ENCODE measurements at regions not wholly inside any gene's neighbourhood (a gene's known extent, or its start where the extent isn't known, plus 50 kb on each side); places are given as distances from the start of the nearest gene placed in this dataset.

DNA sequence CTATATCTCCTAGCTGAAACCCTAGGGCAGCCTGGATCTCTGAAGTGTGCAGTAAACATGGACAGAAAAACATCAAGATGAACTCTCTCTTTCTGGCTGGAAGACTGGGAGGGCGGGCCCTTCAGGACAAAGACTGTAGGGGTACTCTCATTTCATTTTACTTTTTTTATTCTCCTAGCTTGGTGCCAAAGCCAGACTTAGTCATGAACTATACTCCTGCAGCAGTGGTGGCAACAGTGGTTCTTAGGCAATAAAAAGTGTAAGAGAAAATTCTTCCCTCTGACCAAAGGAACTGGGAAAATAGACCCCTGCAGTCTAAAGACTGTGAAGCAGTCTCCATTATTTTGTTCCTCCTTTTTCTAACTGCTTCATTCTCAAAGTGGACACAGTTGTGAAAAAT, 213.8 kb upstream of the JUN start:
- peak; percentile 15 for DNase-seq (ENCODE audit: low spot score)

DNA sequence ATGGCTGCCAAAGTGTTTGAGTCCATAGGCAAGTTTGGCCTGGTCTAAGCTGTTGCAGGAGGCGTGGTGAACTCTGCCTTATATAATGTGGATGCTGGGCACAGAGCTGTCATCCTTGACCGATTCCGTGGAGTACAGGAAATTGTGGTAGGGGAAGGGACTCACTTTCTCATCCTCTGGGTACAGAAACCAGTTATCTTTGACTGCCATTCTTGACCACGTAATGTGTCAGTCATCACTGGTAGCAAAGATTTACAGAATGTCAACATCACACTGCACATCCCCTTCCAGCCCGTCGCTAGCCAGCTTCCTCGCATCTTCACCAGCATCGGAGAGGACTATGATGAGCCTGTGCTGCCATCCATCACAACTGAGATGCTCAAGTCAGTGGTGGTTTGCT, 215.8 kb upstream of the JUN start:
- DNase-seq (ENCODE audit: low spot score) = no peak

DNA sequence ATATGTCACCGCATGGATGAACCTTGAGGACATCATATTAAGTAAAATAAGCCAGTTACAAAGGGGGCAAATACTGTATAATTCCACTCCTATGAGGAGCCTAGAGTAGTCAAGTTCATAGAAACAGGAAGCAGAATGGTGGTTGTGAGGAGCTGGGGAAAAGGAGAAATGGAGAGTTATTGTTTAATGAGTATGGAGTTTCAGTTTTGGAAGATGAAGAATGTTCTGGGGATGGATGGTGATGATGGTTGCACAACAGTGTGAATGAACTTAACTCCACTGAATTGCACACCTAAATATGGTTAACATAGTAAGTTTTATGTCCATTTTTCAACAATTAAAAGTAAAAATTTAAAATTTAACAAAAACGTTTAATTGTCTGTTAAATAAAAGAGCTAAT, 220.9 kb upstream of the JUN start:
- no peak for DNase-seq (ENCODE audit: low spot score)

DNA sequence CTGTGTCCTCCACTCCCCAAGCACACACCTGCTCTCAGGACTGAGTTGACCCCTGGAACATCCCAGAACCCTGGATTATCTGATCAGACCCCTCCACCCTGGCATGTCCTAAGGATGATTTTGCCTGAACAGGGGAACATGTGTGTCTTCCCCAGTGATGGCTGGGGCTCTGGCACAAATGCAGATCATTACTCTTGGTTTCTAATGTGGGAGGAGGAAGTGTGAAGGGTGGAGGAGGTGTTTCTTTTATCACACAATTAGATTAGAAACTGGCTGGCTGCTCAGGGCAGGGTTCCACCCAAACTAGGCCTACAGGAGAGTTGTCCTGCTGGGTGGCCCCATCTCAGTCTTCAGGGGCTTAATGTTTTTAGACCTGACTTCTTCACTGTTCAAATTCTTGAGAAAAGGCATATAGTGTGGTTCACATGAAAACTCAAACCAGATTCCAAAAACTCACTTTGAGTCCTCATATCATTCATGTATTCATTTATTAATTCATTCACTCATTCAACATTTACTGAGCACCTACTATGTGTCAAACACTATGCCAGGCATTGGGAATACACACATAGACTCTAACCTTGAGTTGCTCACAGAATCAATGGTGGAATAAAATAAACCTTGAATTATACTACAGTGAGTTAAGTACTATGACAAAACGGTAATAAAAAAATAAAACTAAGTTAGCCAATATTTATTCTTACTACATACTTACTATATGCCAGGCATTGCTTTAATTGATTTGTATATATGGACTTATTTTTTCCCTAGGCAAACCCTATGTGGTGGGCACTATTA, 221.8 kb upstream of the JUN start:
- DNase-seq (ENCODE audit: low spot score) = no peak

DNA sequence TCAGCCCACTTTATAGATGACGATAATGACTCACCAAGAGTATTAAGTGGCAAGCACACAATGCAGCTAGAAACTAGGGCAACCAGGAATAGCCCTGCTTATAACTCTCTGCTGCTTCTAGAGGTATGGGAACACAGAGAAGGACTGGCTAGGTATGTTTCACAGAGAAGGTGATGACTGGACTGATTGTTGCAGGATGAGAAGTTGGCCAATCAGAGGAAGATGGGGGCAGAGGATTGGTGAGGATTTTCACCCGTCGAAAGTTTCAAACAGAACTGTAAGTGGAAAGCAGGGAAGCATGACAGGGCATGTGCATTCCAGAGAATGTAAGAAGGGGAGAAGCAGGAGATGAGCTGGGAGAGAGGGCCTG, 222.4 kb upstream of the JUN start:
- no peak for DNase-seq (ENCODE audit: low spot score)

DNA sequence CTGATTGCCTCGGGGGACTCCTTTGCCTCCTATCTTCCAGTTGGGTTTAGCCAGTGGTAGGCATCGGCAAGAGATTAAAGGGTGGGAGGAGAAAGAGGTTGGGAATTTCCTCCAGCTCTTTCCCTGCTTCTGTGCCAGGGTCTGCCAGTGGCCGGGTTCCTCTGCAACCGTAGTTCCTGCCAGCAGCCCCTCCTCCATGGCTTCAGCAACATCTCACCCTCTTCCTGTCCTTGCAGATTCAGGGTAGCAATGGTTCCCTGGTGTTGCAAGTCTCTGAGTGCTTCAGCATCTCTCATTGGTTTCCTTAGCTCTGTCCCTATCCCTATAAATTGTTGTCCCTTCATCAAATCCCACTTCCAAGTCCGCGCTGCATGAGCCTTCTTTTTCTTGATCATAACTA, 223.1 kb upstream of the JUN start:
- DNase-seq (ENCODE audit: low spot score) = no peak

DNA sequence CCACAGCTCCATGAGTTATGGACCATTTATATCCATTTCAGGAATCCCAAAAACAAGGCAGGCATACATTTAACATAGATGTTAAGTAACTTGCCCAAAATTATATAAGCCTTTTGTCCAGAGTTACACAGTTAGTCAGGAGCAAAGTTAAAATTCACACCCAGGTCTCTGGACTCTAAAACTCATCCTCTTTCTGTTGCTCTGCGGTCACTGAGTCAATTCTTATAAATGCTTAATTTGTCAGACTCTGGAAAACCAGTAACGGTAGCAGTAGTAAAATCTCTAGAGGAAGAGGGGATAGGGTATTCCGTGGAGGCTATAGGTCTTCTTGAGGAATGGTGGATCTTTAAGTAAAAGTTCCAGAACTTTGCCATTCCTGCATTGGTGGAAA, 223.6 kb upstream of the JUN start:
- no peak for DNase-seq (ENCODE audit: low spot score)

DNA sequence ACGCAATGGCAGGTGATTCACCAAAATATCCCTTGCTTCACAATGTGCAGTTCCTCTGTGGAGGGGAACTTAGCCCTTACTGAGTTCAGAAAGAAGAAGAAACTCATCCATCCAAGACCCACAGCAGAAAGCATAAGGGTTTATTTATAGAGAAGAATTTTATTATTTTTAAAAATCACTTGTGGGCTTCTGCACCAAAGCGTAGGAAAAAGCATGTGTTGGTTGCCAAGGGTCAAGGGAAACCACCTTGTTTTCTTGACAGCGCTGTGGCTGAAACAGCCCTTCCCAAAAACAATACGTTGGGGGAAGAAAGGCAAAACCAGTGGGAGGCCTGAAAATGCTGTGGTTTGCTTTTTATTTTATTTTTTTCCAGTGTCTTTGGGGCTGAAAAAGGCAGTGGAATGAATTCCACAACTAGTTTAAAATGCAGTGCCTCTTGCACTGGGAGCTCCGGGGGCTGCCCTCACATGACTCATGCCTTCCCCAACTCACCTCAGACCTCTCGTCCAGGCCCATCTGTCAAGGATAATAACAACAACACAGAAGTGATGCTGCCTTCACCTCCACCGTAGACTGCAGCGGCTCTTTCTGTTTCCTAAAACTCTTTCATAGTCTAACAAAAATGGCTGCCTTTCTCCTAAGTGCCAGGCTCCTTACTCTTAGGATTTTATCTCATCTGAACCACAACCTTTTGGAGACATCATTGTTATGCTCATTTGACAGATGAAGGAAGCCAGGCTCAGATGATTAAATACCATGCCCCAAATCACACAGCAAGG, 224.2 kb upstream of the JUN start:
- no peak for DNase-seq (ENCODE audit: low spot score)

DNA sequence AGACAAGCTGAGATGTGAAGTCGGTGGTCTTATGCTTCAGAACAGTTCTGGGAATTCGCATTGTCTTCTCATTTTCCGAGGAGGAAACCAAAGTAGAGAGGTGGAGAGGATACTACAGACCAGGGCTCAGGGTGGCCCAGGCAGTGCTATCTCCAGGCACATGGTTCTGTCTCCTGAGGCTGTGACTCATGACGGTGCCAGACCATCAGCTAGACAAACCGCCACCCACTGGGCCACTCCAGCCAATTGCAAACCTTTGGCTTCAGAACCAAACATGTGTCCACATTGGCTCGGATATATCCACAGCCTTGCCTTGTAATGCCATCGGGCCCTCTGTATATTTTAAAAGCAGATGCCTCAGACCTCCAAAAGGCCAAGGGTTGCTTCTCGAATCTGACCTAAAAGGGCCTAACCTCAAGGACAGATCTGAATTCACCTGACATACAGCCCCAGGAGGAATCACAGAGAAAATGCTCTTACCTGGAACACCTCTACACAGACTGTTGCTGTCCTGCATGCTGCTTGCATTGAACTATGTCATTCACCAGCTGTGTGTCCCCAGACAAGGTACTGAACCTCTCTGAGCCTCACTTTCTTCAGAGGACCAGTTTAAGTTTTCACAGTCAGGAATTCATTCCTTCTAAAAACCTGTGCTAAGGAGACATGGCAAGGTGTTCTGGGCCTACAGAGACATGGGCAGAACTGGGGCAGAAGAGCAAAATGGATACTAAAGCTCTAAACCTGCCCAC, 224.9 kb upstream of the JUN start:
- peak; percentile 60 for DNase-seq (ENCODE audit: low spot score)

DNA sequence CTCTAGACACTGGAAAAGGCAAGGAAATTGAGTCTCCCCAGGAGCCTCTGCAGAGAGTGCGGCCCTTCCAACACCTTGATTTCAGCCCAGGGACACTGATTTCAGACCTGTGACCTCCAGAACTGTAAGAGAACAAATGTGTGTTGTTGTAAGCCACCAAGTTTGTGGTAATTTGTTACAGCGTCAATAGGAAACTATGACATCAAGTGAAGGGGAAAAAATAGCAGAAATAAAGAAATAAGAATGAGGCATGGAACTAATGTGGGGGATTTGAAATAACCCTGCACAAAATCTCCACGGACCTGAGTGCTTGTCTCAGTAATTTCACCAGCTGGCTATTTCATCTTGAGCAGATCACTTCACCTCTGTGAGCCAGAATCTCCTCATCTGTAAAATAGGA, 227.8 kb upstream of the JUN start:
- no peak for DNase-seq (ENCODE audit: low spot score)

DNA sequence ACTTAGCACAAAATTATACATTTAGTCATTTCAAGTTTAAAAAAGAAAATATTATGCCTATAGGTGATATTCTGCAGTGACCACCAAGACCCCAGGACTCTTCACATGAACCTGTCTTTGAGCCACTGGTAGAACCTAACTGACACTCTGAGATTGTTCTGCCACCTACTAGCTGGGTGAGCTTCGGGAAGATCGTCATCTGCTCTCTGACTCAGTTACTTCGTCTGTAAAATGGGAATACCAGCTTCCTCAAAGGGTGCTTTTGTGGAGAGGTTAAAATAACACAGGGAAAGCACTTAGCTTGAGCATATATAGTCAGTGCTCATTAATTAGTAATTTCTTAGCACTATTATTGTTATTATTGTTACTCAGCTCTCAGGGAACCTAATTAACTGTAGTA, 228.5 kb upstream of the JUN start:
- no peak for DNase-seq (ENCODE audit: low spot score)

DNA sequence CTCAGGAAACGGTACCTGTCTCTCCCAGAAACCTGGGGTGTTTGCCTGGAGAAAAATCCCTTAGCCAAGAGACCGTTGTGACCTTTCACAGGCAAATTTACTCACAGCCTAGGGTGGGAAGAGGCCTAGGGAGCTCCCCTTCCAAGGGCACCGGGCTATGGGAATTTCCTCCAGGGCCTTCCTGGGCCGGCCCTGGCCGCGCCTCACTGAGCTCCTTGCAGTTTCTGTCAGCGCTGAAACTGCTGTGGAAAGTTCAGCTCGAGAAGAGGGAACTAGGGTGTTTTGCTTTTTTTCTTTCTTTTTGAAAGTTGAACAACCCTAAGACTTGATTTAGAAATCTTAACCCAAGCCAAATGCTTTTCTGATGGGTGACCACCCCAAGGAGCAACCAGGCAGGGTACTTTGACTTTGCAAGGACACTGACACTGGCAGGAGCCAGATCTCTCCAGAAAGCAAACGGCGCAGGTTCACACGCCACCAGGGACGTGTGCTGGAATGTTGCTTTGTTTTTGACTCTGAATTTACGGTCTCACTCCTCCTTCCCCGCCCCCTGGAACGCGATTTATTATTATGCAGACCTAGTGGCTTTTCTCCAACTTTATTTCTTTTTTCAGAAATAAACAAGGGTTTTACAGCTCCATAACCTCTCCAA, 229.6 kb upstream of the JUN start:
- DNase-seq (ENCODE audit: low spot score) = peak; percentile 70

DNA sequence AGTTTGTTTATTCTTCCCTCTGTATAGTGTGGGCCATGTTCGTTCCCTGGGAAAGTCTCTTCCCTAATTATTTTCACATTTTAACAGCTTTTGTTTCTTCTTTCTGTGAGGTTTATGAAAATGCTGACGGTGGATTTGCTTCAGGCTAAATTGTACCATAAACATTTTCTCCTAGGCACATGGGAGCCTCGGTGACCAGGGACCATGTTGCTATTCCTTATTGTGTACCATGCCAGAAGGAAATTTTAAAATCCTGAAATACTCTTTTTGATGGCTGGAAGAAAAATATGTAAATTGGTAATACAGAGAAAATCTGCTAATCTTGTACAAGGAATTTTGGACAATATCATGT, 230.1 kb upstream of the JUN start:
- no peak for DNase-seq (ENCODE audit: low spot score)

DNA sequence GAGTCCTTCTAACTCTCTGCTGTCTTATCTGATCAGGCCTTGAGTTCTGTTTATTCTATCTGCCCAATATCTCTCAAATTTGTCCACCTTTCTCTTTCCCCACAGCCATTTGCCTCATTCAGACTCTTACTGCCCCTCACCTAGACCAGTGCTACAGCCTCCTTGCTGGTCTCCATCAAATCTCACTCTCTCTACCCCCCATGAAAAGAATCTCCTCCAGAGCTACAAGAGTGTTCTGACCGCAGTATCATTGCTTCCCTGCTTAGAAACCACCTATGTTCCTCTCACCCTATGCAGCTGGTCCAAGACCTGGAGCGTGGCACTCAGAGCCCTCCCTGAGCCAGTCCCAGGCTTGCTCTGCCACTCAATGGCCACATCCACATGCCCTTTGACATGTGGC, 231.0 kb upstream of the JUN start:
- DNase-seq (ENCODE audit: low spot score) = no peak

DNA sequence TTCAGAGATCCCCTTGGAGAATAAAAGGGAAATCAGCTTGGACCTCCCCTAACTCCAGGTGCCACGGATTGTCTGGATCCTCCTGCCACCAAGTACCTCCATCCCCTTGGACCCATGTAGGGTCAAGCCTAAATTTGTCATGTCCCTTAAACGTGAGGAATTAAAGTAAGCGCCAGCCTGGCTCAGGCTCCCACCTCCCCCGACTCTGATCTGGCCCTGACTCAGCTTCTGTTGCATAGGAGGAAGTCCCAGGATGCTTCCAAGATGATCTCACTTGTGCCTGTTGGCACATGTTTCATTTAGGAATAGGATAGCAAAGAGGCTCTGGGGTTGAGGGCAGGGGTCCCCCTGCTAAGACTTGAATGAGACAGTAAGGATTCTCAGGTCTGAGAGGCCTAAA, 231.9 kb upstream of the JUN start:
- peak; percentile 74 for DNase-seq (ENCODE audit: low spot score)

DNA sequence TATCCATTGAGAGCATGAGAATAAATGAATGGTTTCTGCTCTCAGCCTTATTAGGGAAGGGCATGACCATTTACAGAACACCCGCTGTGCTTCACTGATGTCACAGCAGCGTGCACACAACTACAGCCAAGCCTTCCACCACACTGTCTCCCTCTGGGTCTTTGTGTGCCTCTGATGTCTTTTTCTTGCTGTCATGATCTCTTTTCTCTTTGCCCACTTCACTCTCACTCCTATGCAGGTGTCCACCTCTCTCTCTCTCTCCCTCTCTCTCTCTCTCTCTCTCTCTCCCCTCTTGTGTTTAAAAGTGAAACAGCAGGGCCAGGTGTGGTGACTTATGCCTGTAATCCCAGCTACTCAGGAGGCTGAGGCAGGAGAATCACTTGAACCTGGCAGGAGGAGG, 232.5 kb upstream of the JUN start:
- DNase-seq (ENCODE audit: low spot score) = no peak

DNA sequence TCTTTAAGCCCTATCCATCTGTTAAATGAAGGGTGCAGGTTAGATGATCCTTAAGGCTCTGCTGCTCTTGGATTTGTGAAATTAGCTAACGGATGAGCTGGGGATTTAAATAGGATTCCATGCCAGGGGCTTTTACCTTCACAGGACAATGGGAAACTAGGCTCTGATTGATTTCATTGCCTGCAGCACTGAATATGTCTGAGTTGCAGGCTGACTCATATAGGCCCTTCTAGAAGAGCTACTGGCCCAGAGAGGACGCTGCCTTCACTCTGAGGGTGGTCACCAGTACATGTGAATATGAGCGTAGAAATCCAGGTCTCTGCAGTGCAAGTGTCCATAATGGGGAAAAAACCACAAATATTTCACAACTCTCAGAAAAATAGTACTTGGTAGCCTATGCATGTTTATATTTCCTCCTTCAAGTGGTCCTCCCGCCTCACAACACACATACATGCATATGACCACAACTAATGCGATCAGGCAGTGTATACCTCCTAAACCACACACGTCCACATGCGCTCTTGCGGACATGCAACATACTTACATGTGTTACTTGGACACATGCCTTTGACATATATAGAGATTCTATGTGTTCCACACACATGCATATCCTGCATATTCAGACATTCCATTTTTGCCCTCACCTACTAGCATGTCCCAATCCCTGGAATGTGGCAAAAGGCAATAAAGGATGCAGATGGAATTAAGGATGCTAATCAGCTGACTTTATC, 233.8 kb upstream of the JUN start:
- no peak for DNase-seq (ENCODE audit: low spot score)

DNA sequence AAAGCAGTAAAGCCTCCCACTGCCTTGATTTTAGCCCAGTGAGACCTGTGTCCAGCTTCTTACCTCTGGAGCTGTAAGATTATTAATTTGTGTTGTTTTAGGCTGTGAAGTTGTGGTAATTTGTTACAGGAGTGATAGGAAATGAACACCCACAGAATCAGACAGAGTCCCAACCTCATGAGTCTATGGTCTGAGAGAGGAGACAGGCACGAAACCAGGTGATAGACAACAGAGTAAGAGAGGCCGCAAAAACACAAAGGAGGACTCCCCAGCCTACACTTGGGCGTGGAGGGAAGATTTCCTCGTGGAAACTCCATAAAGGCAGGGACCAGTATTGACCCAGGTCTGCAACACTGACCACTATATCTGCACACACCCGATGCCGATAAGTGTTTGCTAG, 234.6 kb upstream of the JUN start:
- DNase-seq (ENCODE audit: low spot score) = no peak

DNA sequence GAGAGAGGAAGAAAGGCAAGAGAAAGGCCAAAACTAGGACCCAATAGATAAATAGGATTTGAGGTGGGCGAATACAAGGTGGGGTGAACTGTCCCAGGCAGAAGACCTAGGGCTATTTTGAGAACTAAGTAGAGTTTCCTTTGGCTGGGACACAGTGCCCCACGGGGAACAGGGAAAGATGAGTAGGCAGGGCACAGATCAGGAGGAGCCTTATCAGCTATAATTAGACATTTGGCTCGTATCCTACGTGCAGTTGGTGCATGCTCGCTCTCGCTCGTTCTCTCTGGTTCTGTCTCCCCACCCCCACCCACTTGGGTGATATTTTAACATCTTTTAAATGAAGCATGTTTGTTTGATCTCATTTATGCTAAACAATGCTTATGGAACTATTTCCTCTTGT, 235.0 kb upstream of the JUN start:
- no peak for DNase-seq (ENCODE audit: low spot score)

DNA sequence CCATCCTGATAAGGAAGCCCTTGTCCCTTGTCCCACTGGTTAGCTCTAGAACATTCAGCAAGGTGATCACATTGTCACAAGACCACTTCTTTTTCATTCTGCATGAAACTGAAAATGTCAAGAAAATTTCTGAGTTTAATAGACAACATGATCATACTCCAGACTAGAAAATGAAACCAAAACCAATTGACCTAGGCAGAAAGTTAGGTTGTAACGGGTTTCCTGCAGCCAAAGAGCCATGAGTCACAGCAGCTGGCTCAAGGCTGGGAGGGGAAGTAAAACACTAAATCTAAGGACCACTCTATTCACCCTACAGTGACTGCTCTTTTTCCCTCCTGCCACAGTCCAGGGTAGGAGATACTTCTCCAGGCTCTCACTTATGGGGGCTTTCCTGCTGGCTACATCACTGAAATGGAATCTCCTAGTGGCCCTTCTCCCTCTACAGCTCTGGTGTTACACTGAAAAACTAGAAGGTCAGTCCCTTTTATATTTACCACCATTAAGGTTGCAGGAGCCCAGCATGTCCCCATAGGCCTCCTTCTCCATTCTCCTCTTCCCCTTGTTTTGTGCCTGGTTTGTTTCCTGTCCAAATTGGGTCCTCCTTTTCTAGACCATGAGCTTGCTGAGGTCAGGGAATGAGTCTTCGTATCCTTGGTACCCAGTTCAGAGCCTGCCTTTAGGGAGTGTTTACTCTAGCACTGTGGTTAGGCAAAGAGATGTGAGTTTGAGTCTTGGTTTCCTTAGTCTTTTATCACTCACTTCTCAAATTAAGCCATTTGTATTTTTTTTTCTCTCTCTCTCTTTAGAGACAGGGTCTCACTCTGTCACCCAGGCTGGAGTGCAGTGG, 236.5 kb upstream of the JUN start:
- peak; percentile 77 for DNase-seq (ENCODE audit: low spot score)

DNA sequence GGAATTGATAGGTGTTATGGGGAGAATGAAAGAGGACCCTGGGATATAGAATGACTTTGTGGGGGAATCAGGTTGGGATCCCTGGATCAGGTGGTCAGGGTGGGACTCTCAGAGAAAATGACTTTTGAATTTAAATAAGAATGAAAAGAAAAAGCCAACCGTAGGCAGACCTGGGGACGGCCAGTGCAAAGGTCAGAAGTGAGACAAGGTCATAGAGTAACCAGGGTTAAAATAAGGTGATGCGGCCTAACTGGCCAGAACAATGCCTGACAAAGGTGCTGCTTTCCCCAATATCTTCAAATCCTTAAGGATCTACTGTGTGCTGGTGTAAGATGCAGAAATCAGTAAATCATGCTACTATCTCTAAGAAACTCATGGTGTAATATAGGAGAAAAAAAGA, 238.4 kb upstream of the JUN start:
- DNase-seq (ENCODE audit: low spot score) = no peak
